ENCODE measurements at regions not wholly inside any gene's neighbourhood (a gene's known extent, or its start where the extent isn't known, plus 50 kb on each side); places are given as distances from the start of the nearest gene placed in this dataset.

DNA sequence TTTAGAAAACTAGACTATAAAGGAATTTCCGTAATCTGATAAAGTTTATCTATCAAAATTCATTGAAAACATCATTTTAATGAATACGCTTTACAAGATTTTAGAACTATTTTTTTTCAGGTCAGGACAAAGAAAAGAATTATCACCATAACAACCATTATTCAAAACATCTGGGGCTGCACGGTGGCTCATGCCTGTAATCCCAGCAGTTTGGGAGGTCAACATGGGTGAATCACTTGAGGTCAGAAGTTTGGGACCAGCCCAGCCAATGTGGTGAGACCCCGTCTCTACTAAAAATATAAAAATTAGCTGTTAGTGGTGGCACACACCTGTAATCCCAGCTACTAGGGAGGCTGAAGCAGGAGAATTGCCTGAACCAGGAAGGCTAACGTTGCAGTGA, 260.4 kb downstream of the WNT5A start:
- Histone ChIP-seq H3K4me3 (ENCODE audit: low read depth, low read length) (no peak overlapping the region), H3K27me3 (ENCODE audit: control insufficient read depth, insufficient read depth, low read length) (no peaks in the 10 kb centered on the region), H3K36me3 (ENCODE audit: control insufficient read depth, insufficient read depth, low read length) (no peaks in the 10 kb centered on the region)
- no peak for FAIRE-seq
- no peak for DNase-seq (ENCODE audit: low read depth)
- TF ChIP-seq, protein P1, sequence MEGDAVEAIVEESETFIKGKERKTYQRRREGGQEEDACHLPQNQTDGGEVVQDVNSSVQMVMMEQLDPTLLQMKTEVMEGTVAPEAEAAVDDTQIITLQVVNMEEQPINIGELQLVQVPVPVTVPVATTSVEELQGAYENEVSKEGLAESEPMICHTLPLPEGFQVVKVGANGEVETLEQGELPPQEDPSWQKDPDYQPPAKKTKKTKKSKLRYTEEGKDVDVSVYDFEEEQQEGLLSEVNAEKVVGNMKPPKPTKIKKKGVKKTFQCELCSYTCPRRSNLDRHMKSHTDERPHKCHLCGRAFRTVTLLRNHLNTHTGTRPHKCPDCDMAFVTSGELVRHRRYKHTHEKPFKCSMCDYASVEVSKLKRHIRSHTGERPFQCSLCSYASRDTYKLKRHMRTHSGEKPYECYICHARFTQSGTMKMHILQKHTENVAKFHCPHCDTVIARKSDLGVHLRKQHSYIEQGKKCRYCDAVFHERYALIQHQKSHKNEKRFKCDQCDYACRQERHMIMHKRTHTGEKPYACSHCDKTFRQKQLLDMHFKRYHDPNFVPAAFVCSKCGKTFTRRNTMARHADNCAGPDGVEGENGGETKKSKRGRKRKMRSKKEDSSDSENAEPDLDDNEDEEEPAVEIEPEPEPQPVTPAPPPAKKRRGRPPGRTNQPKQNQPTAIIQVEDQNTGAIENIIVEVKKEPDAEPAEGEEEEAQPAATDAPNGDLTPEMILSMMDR (IDR thresholded peaks at IDR 0.05; ENCODE audit: insufficient read depth, low read length, severe bottlenecking) = no peak

DNA sequence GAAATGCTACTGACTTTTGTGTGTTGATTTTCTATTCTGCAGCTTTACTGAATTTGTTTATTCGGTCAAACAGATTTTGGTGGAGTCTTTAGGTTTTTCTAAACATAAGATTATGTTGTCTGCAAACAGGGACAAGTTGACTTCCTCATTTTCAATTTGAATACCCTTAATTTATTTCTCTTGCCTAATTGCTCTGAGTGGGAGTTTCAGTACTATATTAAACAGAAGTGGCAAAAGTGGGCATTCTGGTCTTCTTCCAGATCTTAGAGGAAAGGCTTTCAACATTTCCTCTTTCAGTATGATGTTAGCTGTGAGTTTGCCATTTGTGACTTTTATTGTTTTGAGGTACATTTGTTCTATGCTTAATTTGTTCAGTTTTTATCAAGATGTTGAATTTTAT, 268.5 kb downstream of the WNT5A start:
- FAIRE-seq = no peak
- TF ChIP-seq, protein P1 (IDR thresholded peaks at IDR 0.05; ENCODE audit: insufficient read depth, low read length, severe bottlenecking) = no peak
- DNase-seq (ENCODE audit: low read depth) = no peak
- H3K4me3 ChIP-seq (ENCODE audit: low read depth, low read length) = no peak overlapping the region
- no peaks in the 10 kb centered on the region for H3K36me3 ChIP-seq (ENCODE audit: control insufficient read depth, insufficient read depth, low read length)
- H3K27me3 ChIP-seq (ENCODE audit: control insufficient read depth, insufficient read depth, low read length) = no peaks in the 10 kb centered on the region

DNA sequence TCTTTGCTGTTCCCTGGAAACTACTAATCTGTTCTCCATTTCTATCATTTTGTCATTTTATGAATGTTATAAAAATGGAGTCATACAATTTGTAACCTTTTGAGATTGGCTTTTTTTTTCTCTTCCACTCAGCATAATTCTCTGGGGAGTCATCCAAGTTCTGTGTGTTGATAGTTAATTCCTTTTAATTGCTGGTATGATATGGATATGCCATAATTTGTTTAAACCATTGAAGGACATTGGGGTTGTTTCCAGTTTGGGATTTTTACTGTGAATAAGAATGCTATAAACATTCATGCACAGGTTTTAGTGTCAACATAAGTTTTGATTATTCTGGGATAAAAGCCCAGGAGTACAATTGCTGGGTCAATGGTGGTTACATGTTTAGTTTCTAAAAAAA, 279.4 kb downstream of the WNT5A start:
- Histone ChIP-seq H3K36me3 (ENCODE audit: control insufficient read depth, insufficient read depth, low read length) (no peaks in the 10 kb centered on the region), H3K27me3 (ENCODE audit: control insufficient read depth, insufficient read depth, low read length) (no peaks in the 10 kb centered on the region), H3K4me3 (ENCODE audit: low read depth, low read length) (no peak overlapping the region)
- FAIRE-seq (no peak), DNase-seq (ENCODE audit: low read depth) (no peak)
- TF ChIP-seq, protein P1 (IDR thresholded peaks at IDR 0.05; ENCODE audit: insufficient read depth, low read length, severe bottlenecking) = no peak

DNA sequence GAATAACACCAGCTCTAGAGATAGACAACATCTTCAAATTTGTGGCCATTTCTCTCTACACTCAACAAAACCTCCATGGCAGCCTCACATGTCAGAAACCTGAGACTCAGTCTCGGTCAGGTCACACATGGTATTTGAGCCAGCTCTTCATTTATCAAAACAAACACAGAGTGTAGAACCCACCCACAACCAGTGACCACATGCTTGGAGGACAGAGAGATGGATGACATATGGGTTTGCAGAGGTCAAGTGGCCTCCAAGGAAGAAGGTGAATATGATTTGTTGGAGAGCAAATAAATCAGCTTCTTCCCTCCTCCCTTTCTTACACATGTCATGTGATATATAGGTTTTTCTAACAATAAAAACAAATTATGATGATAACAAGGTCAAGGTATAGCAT, 278.1 kb upstream of the LRTM1 start:
- FAIRE-seq (no peak), DNase-seq (ENCODE audit: low read depth) (no peak)
- TF ChIP-seq, protein P1 (IDR thresholded peaks at IDR 0.05; ENCODE audit: insufficient read depth, low read length, severe bottlenecking) = no peak
- no peaks in the 10 kb centered on the region for H3K27me3 ChIP-seq (ENCODE audit: control insufficient read depth, insufficient read depth, low read length)
- H3K36me3 ChIP-seq (ENCODE audit: control insufficient read depth, insufficient read depth, low read length) = no peaks in the 10 kb centered on the region
- no peak overlapping the region for H3K4me3 ChIP-seq (ENCODE audit: low read depth, low read length)

DNA sequence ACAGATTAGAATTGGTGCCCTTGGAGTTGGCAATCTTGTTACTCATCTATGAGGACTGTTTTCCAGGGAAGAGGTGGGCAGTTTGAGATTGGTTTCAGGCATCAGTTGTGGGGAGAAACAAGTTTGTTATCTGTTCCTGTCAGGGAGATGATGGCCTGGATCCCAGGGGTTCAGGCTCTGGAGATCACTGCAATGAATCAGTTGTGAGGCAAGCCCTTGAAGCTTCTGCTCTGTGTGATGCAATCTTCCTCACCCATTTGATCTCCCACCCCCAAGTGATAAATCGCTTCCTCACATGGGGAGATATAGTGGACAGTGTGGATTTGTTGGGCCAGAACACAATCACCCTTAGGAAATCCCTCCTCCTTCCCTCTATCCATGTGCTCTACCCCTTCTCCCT, 276.6 kb upstream of the LRTM1 start:
- Histone ChIP-seq H3K4me3 (ENCODE audit: low read depth, low read length) (no peak overlapping the region), H3K27me3 (ENCODE audit: control insufficient read depth, insufficient read depth, low read length) (no peaks in the 10 kb centered on the region), H3K36me3 (ENCODE audit: control insufficient read depth, insufficient read depth, low read length) (no peaks in the 10 kb centered on the region)
- TF ChIP-seq, protein P1 (IDR thresholded peaks at IDR 0.05; ENCODE audit: insufficient read depth, low read length, severe bottlenecking) = no peak
- DNase-seq (ENCODE audit: low read depth) (no peak), FAIRE-seq (no peak)

DNA sequence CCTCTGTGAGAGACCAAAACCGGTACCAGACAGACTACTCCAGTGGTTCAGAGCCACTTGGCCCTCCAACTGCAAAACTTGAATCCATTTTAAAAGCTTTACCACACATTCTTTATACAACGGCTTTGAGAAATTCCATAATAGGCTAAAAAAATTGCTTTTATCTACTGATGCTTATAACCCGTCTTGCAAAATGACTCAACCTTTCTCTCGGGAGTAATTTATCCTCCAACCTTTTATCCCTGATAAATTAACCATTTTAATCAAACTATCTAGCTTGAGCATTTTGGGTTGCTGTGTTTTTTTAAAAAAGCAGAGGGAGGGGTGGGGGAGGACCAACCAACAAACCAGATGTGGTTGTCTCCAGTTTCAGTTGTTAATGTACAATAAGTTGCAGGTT, 275.7 kb upstream of the LRTM1 start:
- no peak overlapping the region for H3K4me3 ChIP-seq (ENCODE audit: low read depth, low read length)
- TF ChIP-seq, protein P1 (IDR thresholded peaks at IDR 0.05; ENCODE audit: insufficient read depth, low read length, severe bottlenecking) = no peak
- no peak for DNase-seq (ENCODE audit: low read depth)
- H3K36me3 ChIP-seq (ENCODE audit: control insufficient read depth, insufficient read depth, low read length) = no peaks in the 10 kb centered on the region
- no peaks in the 10 kb centered on the region for H3K27me3 ChIP-seq (ENCODE audit: control insufficient read depth, insufficient read depth, low read length)
- no peak for FAIRE-seq

Measured in bronchial epithelial cell (primary cell).